GM12878 (cell line): ENCODE measurements at regions not wholly inside any gene's neighbourhood (a gene's known extent, or its start where the extent isn't known, plus 50 kb on each side); places are given as distances from the start of the nearest gene placed in this dataset.

Experiments used
- ATAC-seq: fragments of 200-7000 bp; cut with Tn5 transposase; 3 replicates; pipeline ENCODE4 v1.9.1; 2020; ENCODE audit warnings: mild to moderate bottlenecking, moderate library complexity
- BruUV-seq: library from RNA; stranded (reverse); fragments of 400-500 nt; replicated peaks from 2 replicates; lab custom pipeline; 2021; lab: Mats Ljungman, UMichigan
- CTCF ChIA-PET: fragments of 300-600 bp; sonication (Branson Sonifier 250); formaldehyde crosslinking; extraction: SDS; loops from one replicate; lab custom pipeline; 2021; ENCODE audit warnings: inconsistent platforms; lab: Yijun Ruan, JAX
- POLR2A ChIA-PET: fragments of 350-600 bp; formaldehyde crosslinking; extraction: SDS; loops from one replicate; lab custom pipeline; 2021; ENCODE audit warnings: inconsistent platforms; lab: Charles Lee
- RAD21 ChIA-PET: fragments of 300-600 bp; sonication (Branson Sonifier 250); formaldehyde crosslinking; loops from one replicate; lab custom pipeline; 2023; ENCODE audit warnings: antibody characterized with exemption; ENCODE audit not compliant: unreplicated experiment; lab: Charles Lee
- SMC1A ChIA-PET: fragments of 300-600 bp; sonication (Branson Sonifier 250); formaldehyde crosslinking; loops from one replicate; lab custom pipeline; 2023; ENCODE audit not compliant: unreplicated experiment, uncharacterized antibody; lab: Charles Lee
- DNase-seq: peaks from one replicate; pipeline ENCODE4 v3.0.0-alpha.2; 2011; ENCODE audit warnings: low read depth, low spot score
- FAIRE-seq: peaks from 3 replicates; lab custom pipeline; 2011; peaks lifted over from hg19 to GRCh38; lab: Jason Lieb, UNC
- H2AFZ ChIP-seq: 2 replicates; pipeline ENCODE4 v1.6.0; 2011; ENCODE audit warnings: low read depth, low read length, control low read depth; ENCODE audit not compliant: control insufficient read depth
- H3K27ac ChIP-seq: 2 replicates; pipeline ENCODE4 v1.5.1; 2011; ENCODE audit warnings: control low read depth; ENCODE audit not compliant: control insufficient read depth, insufficient read depth
- H3K27me3 ChIP-seq, 2 experiments: replicated peaks in 1 of 2; 2 replicates each; pipeline versions ENCODE4 v1.6.0 to v1.6.1; 2011; ENCODE audit warnings: low read length in 1 of 2; ENCODE audit not compliant: control insufficient read depth in 2 of 2, insufficient read depth in 2 of 2
- H3K36me3 ChIP-seq, 2 experiments: 2 replicates each; pipeline ENCODE4 v1.5.1; 2011; ENCODE audit warnings: low read length in 1 of 2; ENCODE audit not compliant: control insufficient read depth in 2 of 2, insufficient read depth in 2 of 2
- H3K4me1 ChIP-seq: 2 replicates; pipeline ENCODE4 v1.6.1; 2011; ENCODE audit warnings: mild to moderate bottlenecking, low read length, moderate library complexity, mixed read lengths; ENCODE audit not compliant: control insufficient read depth, insufficient read depth
- H3K4me2 ChIP-seq: 2 replicates; pipeline ENCODE4 v1.6.0; 2011; ENCODE audit warnings: control low read depth; ENCODE audit not compliant: control insufficient read depth, insufficient read depth
- H3K4me3 ChIP-seq: fragments of 200-600 bp; sonication (generic); 2 replicates; pipeline ENCODE4 v1.5.1; 2016
- H3K79me2 ChIP-seq: 2 replicates; pipeline ENCODE4 v1.6.0; 2011; ENCODE audit warnings: low read length; ENCODE audit not compliant: control insufficient read depth, insufficient read depth
- H3K9ac ChIP-seq: 2 replicates; pipeline ENCODE4 v1.8.0; 2011; ENCODE audit warnings: low read length, control low read depth, mixed read lengths; ENCODE audit not compliant: control insufficient read depth, insufficient read depth
- H3K9me3 ChIP-seq: replicated peaks from 3 replicates; pipeline ENCODE4 v1.5.1; 2011; ENCODE audit warnings: mild to moderate bottlenecking, low read length; ENCODE audit not compliant: control insufficient read depth, insufficient read depth
- H4K20me1 ChIP-seq: 2 replicates; pipeline ENCODE4 v1.6.0; 2011; ENCODE audit not compliant: control insufficient read depth, insufficient read depth
- CBFB ChIP-seq: IDR thresholded peaks from 2 replicates; pipeline ENCODE4 v1.6.1; 2016; ENCODE audit warnings: antibody characterized with exemption, low read depth
- DPF2 ChIP-seq: fragments of 450-650 bp; IDR thresholded peaks from 2 replicates; pipeline ENCODE4 v1.6.1; 2017; ENCODE audit warnings: mild to moderate bottlenecking
- EP300 ChIP-seq, 2 experiments: fragments of 150-350 bp in 1 of 2; IDR thresholded peaks; 2 replicates each; pipeline ENCODE4 v1.6.1; 2011 to 2012; ENCODE audit warnings: low read depth in 2 of 2, low read length in 2 of 2, borderline replicate concordance in 1 of 2, improper control_type of control experiment in 1 of 2, inconsistent platforms in 1 of 2; ENCODE audit not compliant: control insufficient read depth in 1 of 2
- GABPA ChIP-seq: IDR thresholded peaks from 2 replicates; pipeline ENCODE4 v1.6.1; 2014; ENCODE audit warnings: antibody characterized with exemption, low read depth, mild to moderate bottlenecking, inconsistent platforms
- GATAD2B ChIP-seq: fragments of 450-650 bp; conservative IDR thresholded peaks from 2 replicates; pipeline ENCODE4 v1.6.1; 2017; ENCODE audit warnings: low read depth, mild to moderate bottlenecking, moderate library complexity
- KAT2A ChIP-seq: conservative IDR thresholded peaks from 2 replicates; pipeline ENCODE4 v1.6.1; 2011; ENCODE audit warnings: low read depth, low read length; ENCODE audit not compliant: control insufficient read depth
- MEF2A ChIP-seq: IDR thresholded peaks from 2 replicates; pipeline ENCODE4 v1.6.1; 2011; ENCODE audit warnings: low read depth, mild to moderate bottlenecking, low read length, moderate library complexity; ENCODE audit not compliant: insufficient read depth
- POLR2A ChIP-seq: IDR thresholded peaks from 2 replicates; pipeline ENCODE4 v1.6.1; 2011; ENCODE audit warnings: low read depth, mild to moderate bottlenecking, low read length
- RBBP5 ChIP-seq: fragments of 200-600 bp; sonication (generic); conservative IDR thresholded peaks from 2 replicates; pipeline ENCODE4 v1.6.1; 2016
- RELA ChIP-seq: fragments of 450-650 bp; IDR thresholded peaks from 2 replicates; pipeline ENCODE4 v1.8.0; 2014; ENCODE audit warnings: borderline replicate concordance; ENCODE audit not compliant: partially characterized antibody
- WGBS: methylation state at CpG from one replicate; pipeline ENCODE4 v1.1.6; 2016; ENCODE audit warnings: low lambda C conversion rate; ENCODE audit not compliant: insufficient replicate concordance, insufficient coverage; ENCODE audit errors: missing lambda C conversion rate; 5-methylcytosine and 5-hydroxymethylcytosine counted together
- in situ Hi-C: fragments of 300-500 bp; cut with MboI; formaldehyde crosslinking; loops from 9 replicates; pipeline ENCODE4 v1.14.3; 2018; ENCODE audit warnings: mixed read lengths
- intact Hi-C: fragments of 100-400 bp; cut with micrococcal nuclease; formaldehyde crosslinking; loops from one replicate; pipeline ENCODE4 v1.14.2; 2022; ENCODE audit not compliant: unreplicated experiment
- TF ChIP-seq, protein P1 (sequence below): fragments of 450-650 bp; IDR thresholded peaks from 2 replicates; pipeline ENCODE4 v1.6.1; 2014; ENCODE audit warnings: mild to moderate bottlenecking
- TF ChIP-seq, protein P2 (sequence below): fragments of 450-650 bp; conservative IDR thresholded peaks from 2 replicates; pipeline ENCODE4 v1.6.1; 2017; ENCODE audit warnings: mild to moderate bottlenecking, moderate library complexity

DNA sequence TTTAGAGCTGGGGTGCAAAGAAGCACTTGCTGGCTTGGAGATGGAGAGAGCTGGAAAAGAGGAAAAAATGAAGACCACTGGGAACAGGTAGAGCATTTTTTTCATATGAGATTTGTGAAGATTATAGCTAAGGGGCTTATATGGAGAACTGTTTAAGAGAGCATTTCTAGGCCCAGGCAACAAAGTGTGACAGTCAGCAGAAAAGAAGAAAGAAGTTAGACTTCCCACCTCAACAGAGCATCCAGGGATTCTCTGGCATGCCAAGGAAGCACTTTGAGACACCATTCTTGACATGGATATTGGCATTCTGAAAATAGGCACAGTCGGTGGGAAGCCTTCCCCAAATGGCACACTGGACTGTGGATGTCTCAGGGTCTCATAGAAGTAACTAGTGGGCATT is 195.5 kb downstream of the KLHL28 start:
- H3K36me3 ChIP-seq = no peaks in the 10 kb centered on the region
- no peaks in the 10 kb centered on the region for H3K27me3 ChIP-seq
- ChIA-PET CTCF (no interaction called here), RAD21 (no interaction called here), POLR2A (no interaction called here), SMC1A (no interaction called here)
- no peaks in the 10 kb centered on the region for H4K20me1 ChIP-seq
- intact Hi-C loops = no loop called here
- DNase-seq = no peak
- WGBS = 0% methylated on average over 1 of the region's 1 CpG
- no peaks in the 10 kb centered on the region for H3K9me3 ChIP-seq
- no peaks in the 10 kb centered on the region for H3K79me2 ChIP-seq
- no peak overlapping the region for H3K27ac ChIP-seq
- no TSS peak for BruUV-seq
- no peak overlapping the region for H3K9ac ChIP-seq
- in situ Hi-C loops = no loop called here
- FAIRE-seq = no peak
- no peak for ATAC-seq
- no peak for TF ChIP-seq EP300 (IDR thresholded peaks at IDR 0.05; ENCODE audit: borderline replicate concordance in 1 of 2, control insufficient read depth in 1 of 2, low read depth in 2 of 2, low read length in 2 of 2)
- TF ChIP-seq KAT2A = no peak
- TF ChIP-seq MEF2A = no peak
- no peak for TF ChIP-seq CBFB
- TF ChIP-seq POLR2A = no peak
- TF ChIP-seq GATAD2B = no peak
- TF ChIP-seq, protein P1, sequence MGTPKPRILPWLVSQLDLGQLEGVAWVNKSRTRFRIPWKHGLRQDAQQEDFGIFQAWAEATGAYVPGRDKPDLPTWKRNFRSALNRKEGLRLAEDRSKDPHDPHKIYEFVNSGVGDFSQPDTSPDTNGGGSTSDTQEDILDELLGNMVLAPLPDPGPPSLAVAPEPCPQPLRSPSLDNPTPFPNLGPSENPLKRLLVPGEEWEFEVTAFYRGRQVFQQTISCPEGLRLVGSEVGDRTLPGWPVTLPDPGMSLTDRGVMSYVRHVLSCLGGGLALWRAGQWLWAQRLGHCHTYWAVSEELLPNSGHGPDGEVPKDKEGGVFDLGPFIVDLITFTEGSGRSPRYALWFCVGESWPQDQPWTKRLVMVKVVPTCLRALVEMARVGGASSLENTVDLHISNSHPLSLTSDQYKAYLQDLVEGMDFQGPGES = no peak
- no peak for TF ChIP-seq GABPA
- no peak for TF ChIP-seq RBBP5
- no peak for TF ChIP-seq RELA
- no peak for TF ChIP-seq DPF2
- TF ChIP-seq, protein P2, sequence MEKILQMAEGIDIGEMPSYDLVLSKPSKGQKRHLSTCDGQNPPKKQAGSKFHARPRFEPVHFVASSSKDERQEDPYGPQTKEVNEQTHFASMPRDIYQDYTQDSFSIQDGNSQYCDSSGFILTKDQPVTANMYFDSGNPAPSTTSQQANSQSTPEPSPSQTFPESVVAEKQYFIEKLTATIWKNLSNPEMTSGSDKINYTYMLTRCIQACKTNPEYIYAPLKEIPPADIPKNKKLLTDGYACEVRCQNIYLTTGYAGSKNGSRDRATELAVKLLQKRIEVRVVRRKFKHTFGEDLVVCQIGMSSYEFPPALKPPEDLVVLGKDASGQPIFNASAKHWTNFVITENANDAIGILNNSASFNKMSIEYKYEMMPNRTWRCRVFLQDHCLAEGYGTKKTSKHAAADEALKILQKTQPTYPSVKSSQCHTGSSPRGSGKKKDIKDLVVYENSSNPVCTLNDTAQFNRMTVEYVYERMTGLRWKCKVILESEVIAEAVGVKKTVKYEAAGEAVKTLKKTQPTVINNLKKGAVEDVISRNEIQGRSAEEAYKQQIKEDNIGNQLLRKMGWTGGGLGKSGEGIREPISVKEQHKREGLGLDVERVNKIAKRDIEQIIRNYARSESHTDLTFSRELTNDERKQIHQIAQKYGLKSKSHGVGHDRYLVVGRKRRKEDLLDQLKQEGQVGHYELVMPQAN = no peak
- no peaks in the 10 kb centered on the region for H3K4me1 ChIP-seq
- no peak overlapping the region for H3K4me3 ChIP-seq
- no peak overlapping the region for H2AFZ ChIP-seq
- H3K4me2 ChIP-seq = no peak overlapping the region
